HEK293 (cell line): ENCODE measurements at regions not wholly inside any gene's neighbourhood (a gene's known extent, or its start where the extent isn't known, plus 50 kb on each side); places are given as distances from the start of the nearest gene placed in this dataset.

Source experiments
- GFI1B ChIP-seq: fragments of 450-650 bp; formaldehyde crosslinking; IDR thresholded peaks from 2 replicates; pipeline ENCODE4 v1.5.1; 2016; ENCODE audit warnings: missing biosample characterization, missing genetic modification characterization
- IKZF3 ChIP-seq: fragments of 450-650 bp; IDR thresholded peaks from 2 replicates; pipeline ENCODE4 v1.5.0; 2018; ENCODE audit warnings: missing biosample characterization, mild to moderate bottlenecking, missing genetic modification characterization, moderate library complexity
- YY1 ChIP-seq: fragments of 450-650 bp; formaldehyde crosslinking; IDR thresholded peaks from 2 replicates; pipeline ENCODE4 v1.5.1; 2018; ENCODE audit warnings: missing biosample characterization, missing genetic modification characterization
- ZBTB7A ChIP-seq: fragments of 450-650 bp; formaldehyde crosslinking; IDR thresholded peaks from 2 replicates; pipeline ENCODE4 v1.5.1; 2016; ENCODE audit warnings: low read depth, missing biosample characterization, missing genetic modification characterization
- ZNF121 ChIP-seq: fragments of 450-650 bp; formaldehyde crosslinking; IDR thresholded peaks from 2 replicates; pipeline ENCODE4 v1.5.1; 2016; ENCODE audit warnings: missing biosample characterization, missing genetic modification characterization
- ZNF146 ChIP-seq: fragments of 450-650 bp; formaldehyde crosslinking; IDR thresholded peaks from 2 replicates; pipeline ENCODE4 v1.5.1; 2016; ENCODE audit warnings: missing biosample characterization, missing genetic modification characterization
- ZNF266 ChIP-seq: fragments of 450-650 bp; formaldehyde crosslinking; IDR thresholded peaks from 2 replicates; pipeline ENCODE4 v1.5.1; 2016; ENCODE audit warnings: missing biosample characterization, missing genetic modification characterization, low read depth
- ZNF416 ChIP-seq: fragments of 450-650 bp; formaldehyde crosslinking; IDR thresholded peaks from 2 replicates; pipeline ENCODE4 v1.5.1; 2016; ENCODE audit warnings: missing biosample characterization, missing genetic modification characterization
- ZNF501 ChIP-seq: fragments of 450-650 bp; formaldehyde crosslinking; IDR thresholded peaks from 2 replicates; pipeline ENCODE4 v1.5.1; 2016; ENCODE audit warnings: missing biosample characterization, missing genetic modification characterization
- ZXDB ChIP-seq: fragments of 450-650 bp; formaldehyde crosslinking; IDR thresholded peaks from 2 replicates; pipeline ENCODE4 v1.5.1; 2016; ENCODE audit warnings: missing biosample characterization, missing genetic modification characterization
- TF ChIP-seq, protein P1 (sequence below): fragments of 450-650 bp; formaldehyde crosslinking; IDR thresholded peaks from 2 replicates; pipeline ENCODE4 v1.5.1; 2016; ENCODE audit warnings: missing biosample characterization, missing genetic modification characterization, borderline replicate concordance
- TF ChIP-seq, protein P2 (sequence below): fragments of 450-650 bp; formaldehyde crosslinking; IDR thresholded peaks from 2 replicates; pipeline ENCODE4 v1.5.1; 2016; ENCODE audit warnings: missing biosample characterization, missing genetic modification characterization
- TF ChIP-seq, protein P3 (sequence below): fragments of 450-650 bp; formaldehyde crosslinking; IDR thresholded peaks from 2 replicates; pipeline ENCODE4 v1.5.1; 2016; ENCODE audit warnings: missing biosample characterization, missing genetic modification characterization

DNA sequence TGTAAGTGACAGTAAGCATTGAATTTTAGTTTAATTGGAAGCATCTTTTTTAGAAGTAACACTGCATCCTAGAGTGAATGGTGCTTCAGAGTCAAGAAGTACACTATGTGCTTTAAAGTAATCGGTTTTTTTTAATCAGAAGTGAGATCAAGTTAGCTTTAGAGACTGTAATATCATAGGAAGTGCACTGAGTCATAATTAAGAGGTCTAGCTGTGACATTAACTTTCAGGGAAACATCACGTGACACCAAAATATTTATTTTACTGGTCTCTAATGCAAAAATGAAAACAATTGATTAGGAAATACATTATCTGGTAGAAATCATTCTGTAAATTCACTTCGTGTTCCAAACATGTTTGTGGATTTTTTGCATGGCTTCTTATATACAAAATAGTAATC is 55.3 kb upstream of the KYNU start:
- TF ChIP-seq YY1 (no peak), ZNF146 (tag by site-specific recombination) (no peak), ZXDB (tag by site-specific recombination) (no peak), ZNF121 (tag by site-specific recombination) (no peak), ZNF416 (tag by site-specific recombination) (no peak), ZBTB7A (no peak), GFI1B (tag by site-specific recombination) (no peak), ZNF501 (tag by site-specific recombination) (no peak), IKZF3 (tag by site-specific recombination) (no peak), ZNF266 (tag by site-specific recombination) (no peak)
- TF ChIP-seq, protein P1, sequence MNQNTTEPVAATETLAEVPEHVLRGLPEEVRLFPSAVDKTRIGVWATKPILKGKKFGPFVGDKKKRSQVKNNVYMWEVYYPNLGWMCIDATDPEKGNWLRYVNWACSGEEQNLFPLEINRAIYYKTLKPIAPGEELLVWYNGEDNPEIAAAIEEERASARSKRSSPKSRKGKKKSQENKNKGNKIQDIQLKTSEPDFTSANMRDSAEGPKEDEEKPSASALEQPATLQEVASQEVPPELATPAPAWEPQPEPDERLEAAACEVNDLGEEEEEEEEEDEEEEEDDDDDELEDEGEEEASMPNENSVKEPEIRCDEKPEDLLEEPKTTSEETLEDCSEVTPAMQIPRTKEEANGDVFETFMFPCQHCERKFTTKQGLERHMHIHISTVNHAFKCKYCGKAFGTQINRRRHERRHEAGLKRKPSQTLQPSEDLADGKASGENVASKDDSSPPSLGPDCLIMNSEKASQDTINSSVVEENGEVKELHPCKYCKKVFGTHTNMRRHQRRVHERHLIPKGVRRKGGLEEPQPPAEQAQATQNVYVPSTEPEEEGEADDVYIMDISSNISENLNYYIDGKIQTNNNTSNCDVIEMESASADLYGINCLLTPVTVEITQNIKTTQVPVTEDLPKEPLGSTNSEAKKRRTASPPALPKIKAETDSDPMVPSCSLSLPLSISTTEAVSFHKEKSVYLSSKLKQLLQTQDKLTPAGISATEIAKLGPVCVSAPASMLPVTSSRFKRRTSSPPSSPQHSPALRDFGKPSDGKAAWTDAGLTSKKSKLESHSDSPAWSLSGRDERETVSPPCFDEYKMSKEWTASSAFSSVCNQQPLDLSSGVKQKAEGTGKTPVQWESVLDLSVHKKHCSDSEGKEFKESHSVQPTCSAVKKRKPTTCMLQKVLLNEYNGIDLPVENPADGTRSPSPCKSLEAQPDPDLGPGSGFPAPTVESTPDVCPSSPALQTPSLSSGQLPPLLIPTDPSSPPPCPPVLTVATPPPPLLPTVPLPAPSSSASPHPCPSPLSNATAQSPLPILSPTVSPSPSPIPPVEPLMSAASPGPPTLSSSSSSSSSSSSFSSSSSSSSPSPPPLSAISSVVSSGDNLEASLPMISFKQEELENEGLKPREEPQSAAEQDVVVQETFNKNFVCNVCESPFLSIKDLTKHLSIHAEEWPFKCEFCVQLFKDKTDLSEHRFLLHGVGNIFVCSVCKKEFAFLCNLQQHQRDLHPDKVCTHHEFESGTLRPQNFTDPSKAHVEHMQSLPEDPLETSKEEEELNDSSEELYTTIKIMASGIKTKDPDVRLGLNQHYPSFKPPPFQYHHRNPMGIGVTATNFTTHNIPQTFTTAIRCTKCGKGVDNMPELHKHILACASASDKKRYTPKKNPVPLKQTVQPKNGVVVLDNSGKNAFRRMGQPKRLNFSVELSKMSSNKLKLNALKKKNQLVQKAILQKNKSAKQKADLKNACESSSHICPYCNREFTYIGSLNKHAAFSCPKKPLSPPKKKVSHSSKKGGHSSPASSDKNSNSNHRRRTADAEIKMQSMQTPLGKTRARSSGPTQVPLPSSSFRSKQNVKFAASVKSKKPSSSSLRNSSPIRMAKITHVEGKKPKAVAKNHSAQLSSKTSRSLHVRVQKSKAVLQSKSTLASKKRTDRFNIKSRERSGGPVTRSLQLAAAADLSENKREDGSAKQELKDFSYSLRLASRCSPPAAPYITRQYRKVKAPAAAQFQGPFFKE = no peak
- TF ChIP-seq, protein P2, sequence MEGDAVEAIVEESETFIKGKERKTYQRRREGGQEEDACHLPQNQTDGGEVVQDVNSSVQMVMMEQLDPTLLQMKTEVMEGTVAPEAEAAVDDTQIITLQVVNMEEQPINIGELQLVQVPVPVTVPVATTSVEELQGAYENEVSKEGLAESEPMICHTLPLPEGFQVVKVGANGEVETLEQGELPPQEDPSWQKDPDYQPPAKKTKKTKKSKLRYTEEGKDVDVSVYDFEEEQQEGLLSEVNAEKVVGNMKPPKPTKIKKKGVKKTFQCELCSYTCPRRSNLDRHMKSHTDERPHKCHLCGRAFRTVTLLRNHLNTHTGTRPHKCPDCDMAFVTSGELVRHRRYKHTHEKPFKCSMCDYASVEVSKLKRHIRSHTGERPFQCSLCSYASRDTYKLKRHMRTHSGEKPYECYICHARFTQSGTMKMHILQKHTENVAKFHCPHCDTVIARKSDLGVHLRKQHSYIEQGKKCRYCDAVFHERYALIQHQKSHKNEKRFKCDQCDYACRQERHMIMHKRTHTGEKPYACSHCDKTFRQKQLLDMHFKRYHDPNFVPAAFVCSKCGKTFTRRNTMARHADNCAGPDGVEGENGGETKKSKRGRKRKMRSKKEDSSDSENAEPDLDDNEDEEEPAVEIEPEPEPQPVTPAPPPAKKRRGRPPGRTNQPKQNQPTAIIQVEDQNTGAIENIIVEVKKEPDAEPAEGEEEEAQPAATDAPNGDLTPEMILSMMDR (tag by site-specific recombination) = no peak
- TF ChIP-seq, protein P3, sequence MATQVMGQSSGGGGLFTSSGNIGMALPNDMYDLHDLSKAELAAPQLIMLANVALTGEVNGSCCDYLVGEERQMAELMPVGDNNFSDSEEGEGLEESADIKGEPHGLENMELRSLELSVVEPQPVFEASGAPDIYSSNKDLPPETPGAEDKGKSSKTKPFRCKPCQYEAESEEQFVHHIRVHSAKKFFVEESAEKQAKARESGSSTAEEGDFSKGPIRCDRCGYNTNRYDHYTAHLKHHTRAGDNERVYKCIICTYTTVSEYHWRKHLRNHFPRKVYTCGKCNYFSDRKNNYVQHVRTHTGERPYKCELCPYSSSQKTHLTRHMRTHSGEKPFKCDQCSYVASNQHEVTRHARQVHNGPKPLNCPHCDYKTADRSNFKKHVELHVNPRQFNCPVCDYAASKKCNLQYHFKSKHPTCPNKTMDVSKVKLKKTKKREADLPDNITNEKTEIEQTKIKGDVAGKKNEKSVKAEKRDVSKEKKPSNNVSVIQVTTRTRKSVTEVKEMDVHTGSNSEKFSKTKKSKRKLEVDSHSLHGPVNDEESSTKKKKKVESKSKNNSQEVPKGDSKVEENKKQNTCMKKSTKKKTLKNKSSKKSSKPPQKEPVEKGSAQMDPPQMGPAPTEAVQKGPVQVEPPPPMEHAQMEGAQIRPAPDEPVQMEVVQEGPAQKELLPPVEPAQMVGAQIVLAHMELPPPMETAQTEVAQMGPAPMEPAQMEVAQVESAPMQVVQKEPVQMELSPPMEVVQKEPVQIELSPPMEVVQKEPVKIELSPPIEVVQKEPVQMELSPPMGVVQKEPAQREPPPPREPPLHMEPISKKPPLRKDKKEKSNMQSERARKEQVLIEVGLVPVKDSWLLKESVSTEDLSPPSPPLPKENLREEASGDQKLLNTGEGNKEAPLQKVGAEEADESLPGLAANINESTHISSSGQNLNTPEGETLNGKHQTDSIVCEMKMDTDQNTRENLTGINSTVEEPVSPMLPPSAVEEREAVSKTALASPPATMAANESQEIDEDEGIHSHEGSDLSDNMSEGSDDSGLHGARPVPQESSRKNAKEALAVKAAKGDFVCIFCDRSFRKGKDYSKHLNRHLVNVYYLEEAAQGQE (tag by site-specific recombination) = no peak
